GM19099 (cell line): ENCODE measurements at regions not wholly inside any gene's neighbourhood (a gene's known extent, or its start where the extent isn't known, plus 50 kb on each side); places are given as distances from the start of the nearest gene placed in this dataset.

Experiments used
- POLR2A ChIP-seq: IDR thresholded peaks from 3 replicates; pipeline ENCODE4 v1.6.1; 2011; ENCODE audit warnings: low read depth; ENCODE audit not compliant: insufficient read length; ENCODE audit errors: extremely low read depth

- no peak for TF ChIP-seq POLR2A
These were observed 161.7 kb downstream of the GLI2 start for GRCh38 chr2:120897399-120897798.

DNA sequence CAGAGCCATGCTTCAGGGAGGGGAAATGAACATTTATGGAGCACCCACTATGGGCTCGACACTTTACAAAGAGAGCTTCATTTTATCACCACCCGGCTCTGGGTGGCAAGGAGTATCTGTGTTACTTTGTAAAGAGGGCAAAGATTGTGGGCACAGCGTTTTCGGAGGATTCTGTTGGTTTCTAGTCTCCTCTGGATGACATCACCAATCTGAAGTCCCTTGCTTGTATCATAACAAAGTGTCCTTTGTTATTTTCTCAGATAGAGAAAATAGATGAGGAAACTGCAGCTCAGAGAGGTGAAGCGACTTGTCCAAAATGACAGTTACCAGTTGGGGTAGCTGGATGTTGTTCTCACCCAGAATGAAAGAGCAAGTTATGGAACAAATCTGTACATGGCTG lies 162.8 kb downstream of the GLI2 start:
- no peak for TF ChIP-seq POLR2A

DNA sequence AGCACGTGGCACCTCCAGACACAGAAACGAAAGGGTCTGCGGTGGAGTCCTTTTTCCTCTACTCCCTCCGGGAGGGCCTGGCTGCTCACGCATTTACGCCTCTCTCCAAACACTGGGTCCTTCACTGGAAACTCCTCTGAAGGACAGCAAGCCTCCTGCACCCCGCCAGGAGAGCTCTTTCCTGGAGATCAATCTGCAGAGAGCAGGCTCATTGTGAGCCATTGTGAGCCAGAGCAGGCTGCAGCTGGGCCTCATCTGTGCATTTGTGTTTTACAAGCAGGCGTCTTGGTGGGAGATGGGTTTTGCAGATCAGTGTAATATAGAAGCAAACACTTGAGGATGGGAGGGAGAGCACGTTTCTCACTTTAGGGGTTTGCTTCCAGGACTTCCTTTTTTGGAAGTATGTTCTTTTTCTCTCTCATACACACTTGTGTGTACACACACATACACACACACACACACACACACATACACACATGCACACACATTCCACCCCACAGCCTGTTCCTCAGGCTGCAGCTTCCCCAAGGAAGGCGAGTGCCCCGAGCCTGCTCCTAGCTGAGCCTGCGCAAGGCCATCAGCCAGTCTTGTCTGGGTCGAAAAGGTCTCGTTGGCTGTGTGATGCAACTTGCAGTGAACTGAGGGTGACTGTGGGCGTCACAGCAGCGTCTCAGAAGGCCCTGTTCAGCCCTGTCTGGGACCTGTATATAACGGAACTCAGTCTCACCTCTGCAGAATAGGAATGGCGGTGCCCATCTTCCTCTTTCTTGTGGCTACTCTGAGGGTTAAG lies 163.5 kb downstream of the GLI2 start:
- TF ChIP-seq POLR2A, result no peak

- TF ChIP-seq POLR2A, result no peak
These were observed 164.1 kb downstream of the GLI2 start for GRCh38 chr2:120899771-120900170.

DNA sequence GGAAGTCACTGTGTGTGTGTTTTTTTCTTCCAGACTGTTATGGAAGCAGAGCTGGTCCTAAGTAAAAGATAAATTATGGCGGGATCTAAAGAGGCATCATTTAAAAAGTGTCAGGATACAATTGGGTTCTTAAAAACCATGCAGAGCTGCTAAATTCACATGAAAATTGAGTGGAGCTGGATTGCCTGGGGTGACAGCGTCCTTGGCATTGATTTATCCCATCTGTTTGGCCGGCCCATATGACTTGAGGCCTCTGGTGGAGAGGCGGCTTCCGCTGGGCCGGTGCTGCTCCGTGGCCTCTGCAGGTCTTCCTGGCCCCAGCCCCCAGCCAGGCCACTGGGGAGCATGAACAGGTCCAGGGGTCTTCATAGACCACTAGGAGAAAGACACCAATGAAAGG lies 165.5 kb downstream of the GLI2 start:
- no peak for TF ChIP-seq POLR2A

DNA sequence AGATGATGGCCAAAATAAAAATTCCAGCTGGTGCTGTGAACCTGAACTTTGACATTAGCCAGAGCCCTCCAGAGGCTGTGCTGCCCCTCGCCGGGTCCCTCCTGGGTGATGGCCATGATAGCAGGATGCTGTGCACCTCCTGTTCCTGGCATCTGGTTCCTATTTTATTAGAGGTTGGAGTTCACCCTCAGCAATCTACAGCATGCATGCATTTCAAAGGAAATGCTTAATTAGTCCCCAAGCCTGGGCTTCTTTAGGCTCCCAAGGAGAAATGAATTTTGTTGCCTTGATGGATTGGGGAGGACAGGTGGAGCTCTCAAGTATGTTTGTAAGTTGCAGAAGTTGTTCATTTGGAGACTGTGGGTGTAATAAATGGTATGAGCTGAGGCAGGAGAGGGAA lies 166.9 kb downstream of the GLI2 start:
- no peak for TF ChIP-seq POLR2A

DNA sequence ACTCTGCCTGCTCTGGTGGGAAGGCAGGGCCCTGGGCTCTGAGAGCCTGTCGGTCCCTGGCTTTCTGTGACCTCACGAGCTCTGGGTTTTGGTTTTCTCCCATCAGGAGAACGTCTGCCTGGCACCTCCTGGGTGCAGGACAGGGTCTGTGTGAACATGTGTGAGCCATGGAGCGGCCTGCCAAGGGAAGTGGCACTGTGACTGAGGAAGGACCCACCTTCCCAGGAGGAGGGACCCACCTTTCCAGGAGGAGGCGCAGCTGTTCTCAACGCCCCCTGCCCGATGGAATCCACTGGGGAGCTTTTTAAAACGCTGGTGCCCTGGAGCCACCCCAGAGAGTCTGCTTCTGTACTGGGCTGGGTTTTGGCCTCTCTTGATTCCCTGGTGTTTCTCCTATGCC lies 168.7 kb downstream of the GLI2 start:
- TF ChIP-seq POLR2A, result no peak

DNA sequence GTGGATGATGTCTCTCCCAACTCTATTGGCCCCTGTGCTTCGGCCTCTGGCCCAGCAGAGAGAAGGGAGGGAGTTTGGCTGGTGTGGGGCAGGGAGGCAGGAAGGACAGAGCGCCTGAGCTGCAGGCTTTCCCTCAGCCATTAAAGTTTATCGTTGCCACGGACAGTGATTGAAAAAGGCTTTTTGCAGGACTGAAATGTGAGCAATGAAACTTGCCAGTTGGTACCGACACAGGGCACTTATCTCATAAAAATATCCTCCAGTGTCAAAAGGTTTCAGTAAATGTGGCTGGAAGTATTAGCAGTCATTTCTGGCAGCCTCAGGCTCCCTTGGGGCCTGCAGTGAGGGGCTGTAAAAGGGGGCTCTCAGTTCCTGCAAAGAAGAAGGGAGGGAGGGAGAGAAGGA lies 169.2 kb downstream of the GLI2 start:
- no peak for TF ChIP-seq POLR2A

DNA sequence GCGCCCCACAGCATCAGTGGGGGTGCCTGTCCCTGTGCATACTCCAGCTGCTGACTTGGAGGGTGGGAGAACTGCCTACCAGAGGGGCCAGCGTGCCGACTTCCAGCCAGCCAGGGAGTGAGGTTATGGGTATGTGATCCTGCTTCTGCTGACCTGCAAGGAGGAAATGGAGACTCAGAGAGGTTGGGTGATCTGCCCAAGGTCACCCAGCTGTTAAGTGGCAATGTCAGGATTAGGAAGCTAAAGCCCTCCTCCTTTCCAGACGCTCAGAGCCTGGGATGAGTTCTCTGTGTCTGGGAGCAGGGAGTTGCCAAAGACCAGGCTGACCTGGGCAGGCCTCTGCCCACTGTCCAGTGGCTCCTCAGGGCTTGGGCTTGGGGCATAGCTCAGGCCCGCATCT lies 169.6 kb downstream of the GLI2 start:
- no peak for TF ChIP-seq POLR2A

GRCh38 chr2:120905824-120906571 lies 170.3 kb downstream of the GLI2 start:
- no peak for TF ChIP-seq POLR2A

GRCh38 chr2:120906914-120907313 lies 171.2 kb downstream of the GLI2 start:
- TF ChIP-seq POLR2A, result no peak

DNA sequence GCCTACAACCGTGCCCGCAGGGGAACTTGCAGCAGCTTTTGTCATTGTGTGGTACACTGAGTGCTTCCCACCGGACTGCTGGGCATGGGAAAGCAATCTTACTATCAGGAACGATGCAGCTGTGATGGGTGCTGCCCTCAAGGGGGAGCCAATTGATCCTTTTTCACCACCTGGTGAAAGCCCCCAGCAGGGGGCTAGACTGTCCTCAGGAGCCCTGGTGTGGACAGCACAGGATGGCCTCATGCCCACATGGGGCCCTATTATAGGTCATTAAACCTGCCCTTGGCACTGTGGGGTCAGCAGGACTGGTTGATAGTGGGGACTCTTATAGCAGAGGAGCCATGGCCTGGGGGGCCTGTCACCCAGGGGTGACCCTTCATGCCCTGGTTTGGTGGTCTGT lies 172.2 kb downstream of the GLI2 start:
- TF ChIP-seq POLR2A, result no peak

- no peak for TF ChIP-seq POLR2A
These were observed 172.8 kb downstream of the GLI2 start for GRCh38 chr2:120908314-120908975.

- TF ChIP-seq POLR2A, result no peak
These were observed 173.4 kb downstream of the GLI2 start for GRCh38 chr2:120909102-120909501.

DNA sequence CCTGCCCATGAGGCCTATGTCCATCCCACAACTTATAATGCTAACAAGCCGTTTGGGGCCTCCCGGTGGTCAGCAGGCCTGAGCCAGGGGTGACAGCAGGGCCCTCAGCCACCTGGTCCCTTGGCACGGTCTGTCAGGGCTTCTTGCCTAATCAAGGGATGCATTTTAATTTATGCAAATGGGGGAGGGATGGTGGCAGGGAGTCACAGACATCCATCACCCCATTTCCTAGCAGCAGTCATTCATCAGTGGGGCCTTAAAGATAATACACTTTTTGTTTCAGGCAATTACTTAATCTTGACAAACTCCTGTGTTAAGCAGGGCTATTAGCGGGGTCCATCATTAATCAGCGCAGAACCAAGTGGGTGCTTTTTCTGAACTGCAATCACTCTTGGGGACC lies 174.5 kb downstream of the GLI2 start:
- no peak for TF ChIP-seq POLR2A
